ENCODE measurements at regions not wholly inside any gene's neighbourhood (a gene's known extent, or its start where the extent isn't known, plus 50 kb on each side); places are given as distances from the start of the nearest gene placed in this dataset.

DNA sequence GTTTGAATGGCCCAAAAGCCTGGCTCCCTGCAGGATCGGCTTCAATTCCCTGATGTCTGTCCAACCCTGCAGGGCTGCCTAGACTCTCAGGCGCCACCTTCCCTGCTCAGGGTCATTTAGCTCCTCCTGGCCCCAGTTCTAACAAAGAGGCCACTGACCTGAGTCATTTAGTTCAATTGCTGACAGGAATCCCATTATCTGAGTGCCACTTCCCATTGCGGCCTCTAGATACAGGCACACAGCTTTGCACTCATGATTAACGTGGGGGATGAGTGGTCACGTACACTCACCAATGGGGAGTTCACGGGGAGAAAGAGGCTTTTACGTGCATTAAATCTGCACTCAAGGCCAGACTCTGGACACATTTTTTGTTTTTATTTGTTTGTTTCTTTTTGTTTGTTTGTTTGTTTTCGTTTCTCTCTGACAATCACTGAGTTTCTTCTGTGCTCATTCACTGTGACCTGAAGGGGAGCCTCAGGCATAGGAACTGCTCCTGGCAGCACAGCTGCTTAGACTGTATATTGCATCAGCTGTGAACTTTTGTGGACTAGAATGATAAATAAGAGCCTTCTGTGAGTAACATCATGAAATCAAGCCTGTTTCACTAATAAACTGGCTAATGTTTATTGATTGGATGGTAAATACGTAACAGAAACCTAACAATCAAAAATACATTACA lies 118.9 kb upstream of the CTNNA2 start (continued):
- TF ChIP-seq ZNF589 (CRISPR knock-in tag; conservative IDR thresholded peaks at IDR 0.05) (no peak), ZFP82 (CRISPR knock-in tag; IDR thresholded peaks at IDR 0.05; ENCODE audit: borderline replicate concordance) (no peak), ASH2L (IDR thresholded peaks at IDR 0.05; ENCODE audit: insufficient read length, low read depth, low read length) (peak; percentile 71), MAZ (IDR thresholded peaks at IDR 0.05; ENCODE audit: borderline replicate concordance, low read depth, low read length) (0 out of 2 replicates have a peak, but pooled peaks have one; percentile 29), MAZ (CRISPR knock-in tag; IDR thresholded peaks at IDR 0.05; ENCODE audit: low read depth) (no peak), ZNF776 (CRISPR knock-in tag; IDR thresholded peaks at IDR 0.05) (no peak), ZNF605 (CRISPR knock-in tag; IDR thresholded peaks at IDR 0.05) (no peak), IRF2 (CRISPR knock-in tag; IDR thresholded peaks at IDR 0.05) (peak; percentile 39), ZNF317 (CRISPR knock-in tag; IDR thresholded peaks at IDR 0.05) (0 out of 2 replicates have a peak, but pooled peaks have one; percentile 37), RXRA (CRISPR knock-in tag; IDR thresholded peaks at IDR 0.05) (peak; percentile 81; the same call in 1 of the 2 replicates), EEA1 (CRISPR knock-in tag; IDR thresholded peaks at IDR 0.05; ENCODE audit: borderline replicate concordance) (no peak), ZNF792 (CRISPR knock-in tag; IDR thresholded peaks at IDR 0.05) (peak; percentile 20; the same call in 1 of the 2 replicates), CENPT (CRISPR knock-in tag; IDR thresholded peaks at IDR 0.05; ENCODE audit: low read depth) (no peak), ZNF530 (CRISPR knock-in tag; IDR thresholded peaks at IDR 0.05; ENCODE audit: low read depth) (no peak), CBFB (CRISPR knock-in tag; IDR thresholded peaks at IDR 0.05) (no peak), RBAK (CRISPR knock-in tag; IDR thresholded peaks at IDR 0.05) (no peak), SP4 (CRISPR knock-in tag; IDR thresholded peaks at IDR 0.05) (no peak), ZNF124 (CRISPR knock-in tag; IDR thresholded peaks at IDR 0.05) (0 out of 2 replicates have a peak, but pooled peaks have one; percentile 29), KLF9 (CRISPR knock-in tag; IDR thresholded peaks at IDR 0.05; ENCODE audit: low read depth) (no peak), GLI4 (CRISPR knock-in tag; IDR thresholded peaks at IDR 0.05; ENCODE audit: borderline replicate concordance) (no peak), NCOA2 (CRISPR knock-in tag; IDR thresholded peaks at IDR 0.05) (peak; percentile 88), HNF4A (CRISPR knock-in tag; IDR thresholded peaks at IDR 0.05) (peak; percentile 34), RBM39 (IDR thresholded peaks at IDR 0.05; ENCODE audit: low read depth, low read length, poor library complexity, severe bottlenecking) (no peak), ZNF33A (CRISPR knock-in tag; IDR thresholded peaks at IDR 0.05; ENCODE audit: borderline replicate concordance) (no peak)
- TF ChIP-seq, protein P1, sequence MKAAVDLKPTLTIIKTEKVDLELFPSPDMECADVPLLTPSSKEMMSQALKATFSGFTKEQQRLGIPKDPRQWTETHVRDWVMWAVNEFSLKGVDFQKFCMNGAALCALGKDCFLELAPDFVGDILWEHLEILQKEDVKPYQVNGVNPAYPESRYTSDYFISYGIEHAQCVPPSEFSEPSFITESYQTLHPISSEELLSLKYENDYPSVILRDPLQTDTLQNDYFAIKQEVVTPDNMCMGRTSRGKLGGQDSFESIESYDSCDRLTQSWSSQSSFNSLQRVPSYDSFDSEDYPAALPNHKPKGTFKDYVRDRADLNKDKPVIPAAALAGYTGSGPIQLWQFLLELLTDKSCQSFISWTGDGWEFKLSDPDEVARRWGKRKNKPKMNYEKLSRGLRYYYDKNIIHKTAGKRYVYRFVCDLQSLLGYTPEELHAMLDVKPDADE (CRISPR knock-in tag; IDR thresholded peaks at IDR 0.05) = no peak
- TF ChIP-seq, protein P2, sequence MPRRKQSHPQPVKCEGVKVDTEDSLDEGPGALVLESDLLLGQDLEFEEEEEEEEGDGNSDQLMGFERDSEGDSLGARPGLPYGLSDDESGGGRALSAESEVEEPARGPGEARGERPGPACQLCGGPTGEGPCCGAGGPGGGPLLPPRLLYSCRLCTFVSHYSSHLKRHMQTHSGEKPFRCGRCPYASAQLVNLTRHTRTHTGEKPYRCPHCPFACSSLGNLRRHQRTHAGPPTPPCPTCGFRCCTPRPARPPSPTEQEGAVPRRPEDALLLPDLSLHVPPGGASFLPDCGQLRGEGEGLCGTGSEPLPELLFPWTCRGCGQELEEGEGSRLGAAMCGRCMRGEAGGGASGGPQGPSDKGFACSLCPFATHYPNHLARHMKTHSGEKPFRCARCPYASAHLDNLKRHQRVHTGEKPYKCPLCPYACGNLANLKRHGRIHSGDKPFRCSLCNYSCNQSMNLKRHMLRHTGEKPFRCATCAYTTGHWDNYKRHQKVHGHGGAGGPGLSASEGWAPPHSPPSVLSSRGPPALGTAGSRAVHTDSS (CRISPR knock-in tag; conservative IDR thresholded peaks at IDR 0.05) = no peak
- TF ChIP-seq, protein P3, sequence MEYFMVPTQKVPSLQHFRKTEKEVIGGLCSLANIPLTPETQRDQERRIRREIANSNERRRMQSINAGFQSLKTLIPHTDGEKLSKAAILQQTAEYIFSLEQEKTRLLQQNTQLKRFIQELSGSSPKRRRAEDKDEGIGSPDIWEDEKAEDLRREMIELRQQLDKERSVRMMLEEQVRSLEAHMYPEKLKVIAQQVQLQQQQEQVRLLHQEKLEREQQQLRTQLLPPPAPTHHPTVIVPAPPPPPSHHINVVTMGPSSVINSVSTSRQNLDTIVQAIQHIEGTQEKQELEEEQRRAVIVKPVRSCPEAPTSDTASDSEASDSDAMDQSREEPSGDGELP (IDR thresholded peaks at IDR 0.05; ENCODE audit: borderline replicate concordance, low read depth) = peak; percentile 49; the same call in 1 of the 2 replicates
